Nephron (organoid): ENCODE measurements at regions not wholly inside any gene's neighbourhood (a gene's known extent, or its start where the extent isn't known, plus 50 kb on each side); places are given as distances from the start of the nearest gene placed in this dataset.

Experiments
- H3K27ac Mint-ChIP-seq, 3 experiments: 2 replicates each; pipeline ENCODE4 v1.8.0; 2020; ENCODE audit warnings: mixed read lengths in 3 of 3, mild to moderate bottlenecking in 2 of 3, moderate library complexity in 1 of 3
- H3K27me3 Mint-ChIP-seq: 2 replicates; pipeline ENCODE4 v1.8.0; 2021; ENCODE audit warnings: low read depth, mild to moderate bottlenecking, moderate library complexity, mixed read lengths
- H3K36me3 Mint-ChIP-seq: 2 replicates; pipeline ENCODE4 v1.8.0; 2020; ENCODE audit warnings: low read depth, mixed read lengths
- H3K4me1 Mint-ChIP-seq: 2 replicates; pipeline ENCODE4 v1.8.0; 2020; ENCODE audit warnings: mixed read lengths
- H3K4me3 Mint-ChIP-seq, 3 experiments: 2 replicates each; pipeline ENCODE4 v1.8.0; 2020; ENCODE audit warnings: mild to moderate bottlenecking in 3 of 3, mixed read lengths in 3 of 3, moderate library complexity in 2 of 3
- H3K9me3 Mint-ChIP-seq: 2 replicates; pipeline ENCODE4 v1.8.0; 2020; ENCODE audit warnings: mixed read lengths
- TF ChIP-seq, protein P1 (sequence below), 3 experiments: fragments of 200-600 bp; sonication (generic); IDR thresholded peaks; one replicate each; pipeline ENCODE4 v1.5.0; 2021; ENCODE audit warnings: antibody characterized with exemption in 3 of 3; ENCODE audit not compliant: unreplicated experiment in 3 of 3

DNA sequence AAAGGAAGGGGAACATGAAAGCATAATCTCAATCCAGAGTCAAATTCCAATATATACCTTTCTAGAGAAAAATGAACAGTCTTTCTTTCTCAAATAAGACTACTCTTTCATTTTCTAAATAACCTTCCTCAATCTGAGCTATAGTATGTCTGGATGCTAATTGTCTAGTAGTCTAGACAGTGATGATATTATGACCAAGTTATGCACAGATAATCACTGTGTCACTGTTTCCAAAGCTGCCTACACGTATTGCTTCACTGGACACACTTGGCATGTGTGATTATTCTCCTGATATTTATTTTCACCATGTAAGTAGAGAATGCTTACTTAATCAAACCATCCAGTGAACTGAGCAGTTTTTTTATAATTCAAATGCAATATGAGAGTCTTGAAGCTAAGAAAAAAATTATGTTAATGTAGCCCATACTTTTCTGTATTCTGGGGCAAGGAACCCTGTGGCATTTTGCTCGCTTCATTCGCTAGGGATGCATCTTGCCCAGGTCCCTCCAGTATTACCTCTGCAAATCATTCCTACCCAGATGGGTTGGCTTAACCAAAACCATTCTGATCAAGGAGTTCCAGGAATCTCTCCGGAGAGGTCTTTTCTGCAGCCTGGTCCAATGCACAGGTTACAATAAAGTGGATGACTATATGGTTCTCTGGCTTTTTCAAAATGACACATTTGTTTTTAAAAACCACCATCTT is 303.1 kb upstream of the RUNX1 start:
- Mint-ChIP-seq H3K4me3 (no peak overlapping the region), H3K27me3 (no peaks in the 10 kb centered on the region)

DNA sequence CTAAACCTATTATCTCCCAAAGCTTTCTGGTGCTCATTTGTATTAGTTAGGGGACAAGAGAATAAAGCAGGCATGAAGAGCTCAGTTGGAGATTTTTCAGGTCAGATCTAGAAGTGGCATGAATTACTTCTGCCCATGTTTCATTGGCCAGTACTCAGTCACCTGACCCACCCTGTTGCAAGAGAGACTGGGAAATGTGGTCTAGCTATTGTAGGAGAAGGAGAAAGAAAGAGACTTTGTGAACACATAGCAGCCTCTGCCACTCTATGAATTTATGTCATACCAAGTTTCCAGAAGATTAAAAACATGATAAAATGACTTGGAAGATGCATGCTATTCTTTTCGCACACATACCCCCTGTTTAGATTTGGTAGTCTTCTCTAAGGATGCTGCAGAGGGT is 302.3 kb upstream of the RUNX1 start:
- TF ChIP-seq, protein P1, sequence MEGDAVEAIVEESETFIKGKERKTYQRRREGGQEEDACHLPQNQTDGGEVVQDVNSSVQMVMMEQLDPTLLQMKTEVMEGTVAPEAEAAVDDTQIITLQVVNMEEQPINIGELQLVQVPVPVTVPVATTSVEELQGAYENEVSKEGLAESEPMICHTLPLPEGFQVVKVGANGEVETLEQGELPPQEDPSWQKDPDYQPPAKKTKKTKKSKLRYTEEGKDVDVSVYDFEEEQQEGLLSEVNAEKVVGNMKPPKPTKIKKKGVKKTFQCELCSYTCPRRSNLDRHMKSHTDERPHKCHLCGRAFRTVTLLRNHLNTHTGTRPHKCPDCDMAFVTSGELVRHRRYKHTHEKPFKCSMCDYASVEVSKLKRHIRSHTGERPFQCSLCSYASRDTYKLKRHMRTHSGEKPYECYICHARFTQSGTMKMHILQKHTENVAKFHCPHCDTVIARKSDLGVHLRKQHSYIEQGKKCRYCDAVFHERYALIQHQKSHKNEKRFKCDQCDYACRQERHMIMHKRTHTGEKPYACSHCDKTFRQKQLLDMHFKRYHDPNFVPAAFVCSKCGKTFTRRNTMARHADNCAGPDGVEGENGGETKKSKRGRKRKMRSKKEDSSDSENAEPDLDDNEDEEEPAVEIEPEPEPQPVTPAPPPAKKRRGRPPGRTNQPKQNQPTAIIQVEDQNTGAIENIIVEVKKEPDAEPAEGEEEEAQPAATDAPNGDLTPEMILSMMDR (IDR thresholded peaks at IDR 0.05; ENCODE audit: unreplicated experiment in 3 of 3): no peak
- Mint-ChIP-seq H3K36me3 (no peaks in the 10 kb centered on the region), H3K27ac (peak overlapping the region in 2 of 3 experiments; percentile 43 to 74), H3K9me3 (no peaks in the 10 kb centered on the region), H3K27me3 (peaks cover 6% of the 10 kb centered on the region), H3K4me3 (no peak overlapping the region), H3K4me1 (peaks cover 20% of the 10 kb centered on the region)

More for the DNA sequence above, 303.1 kb upstream of the RUNX1 start:
- Mint-ChIP-seq H3K27ac (peak overlapping the region in 2 of 3 experiments; percentile 43 to 74), H3K36me3 (no peaks in the 10 kb centered on the region), H3K4me1 (peaks cover 20% of the 10 kb centered on the region), H3K9me3 (no peaks in the 10 kb centered on the region)
- TF ChIP-seq, protein P1 (IDR thresholded peaks at IDR 0.05; ENCODE audit: unreplicated experiment in 3 of 3): no peak

DNA sequence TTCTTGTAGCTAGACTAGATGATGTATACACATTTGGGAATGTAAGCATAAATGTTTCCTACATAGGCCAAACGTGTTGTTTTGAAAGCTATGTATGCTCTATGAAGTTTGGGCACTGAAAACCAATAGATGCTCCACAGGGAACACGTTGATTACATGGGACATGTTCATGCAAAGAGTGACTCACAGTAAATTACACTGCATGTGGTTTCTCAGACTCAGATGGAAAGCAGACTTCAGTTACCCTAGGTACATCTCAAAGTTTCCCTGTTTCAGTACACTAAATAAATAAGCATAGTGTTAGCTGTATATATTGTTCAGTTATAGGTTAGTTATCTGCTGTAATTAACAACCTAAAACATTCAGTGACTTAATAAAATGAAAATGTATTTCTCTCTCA is 301.9 kb upstream of the RUNX1 start:
- no peaks in the 10 kb centered on the region for H3K36me3 Mint-ChIP-seq
- H3K27ac Mint-ChIP-seq: peak overlapping the region in 2 of 3 experiments; percentile 43 to 74
- H3K9me3 Mint-ChIP-seq: no peaks in the 10 kb centered on the region
- peaks cover 6% of the 10 kb centered on the region for H3K27me3 Mint-ChIP-seq
- H3K4me1 Mint-ChIP-seq: peaks cover 20% of the 10 kb centered on the region
- no peak overlapping the region for H3K4me3 Mint-ChIP-seq
- TF ChIP-seq, protein P1 (IDR thresholded peaks at IDR 0.05; ENCODE audit: unreplicated experiment in 3 of 3): no peak

DNA sequence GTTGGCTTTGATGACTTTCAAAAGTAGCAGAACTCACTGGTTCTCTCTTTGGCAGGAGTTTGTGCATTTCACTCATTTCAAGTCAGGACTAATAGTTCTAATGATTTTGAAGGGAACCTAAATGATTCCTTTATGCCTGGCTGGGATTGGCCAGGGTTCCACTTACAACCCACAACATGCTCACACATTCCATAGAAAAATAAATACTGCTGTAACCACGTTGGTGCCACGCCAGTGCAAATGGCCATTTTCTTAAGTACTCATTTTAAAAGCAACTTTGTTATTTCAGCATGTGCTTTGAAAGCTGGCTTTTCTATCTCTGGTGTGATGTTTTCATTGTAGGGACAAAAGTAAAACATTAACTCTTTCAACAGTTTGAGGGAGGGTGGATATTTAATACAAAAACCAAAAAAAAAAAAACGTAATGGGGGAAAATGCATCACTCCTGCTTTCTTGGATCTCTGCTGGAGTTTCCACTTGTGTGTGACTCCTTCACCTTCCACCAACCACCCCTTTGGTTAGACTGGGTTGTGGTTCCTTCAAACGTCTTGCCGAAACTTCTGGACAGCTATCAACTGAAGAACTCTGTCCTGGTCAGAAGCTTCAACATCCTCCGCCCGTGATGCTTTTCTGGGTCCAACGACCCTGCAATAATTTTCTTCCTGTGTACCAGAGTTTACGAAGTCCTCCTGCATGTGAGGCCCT is 300.4 kb upstream of the RUNX1 start:
- peaks cover 6% of the 10 kb centered on the region for H3K27me3 Mint-ChIP-seq
- H3K27ac Mint-ChIP-seq: no peak overlapping the region
- TF ChIP-seq, protein P1 (IDR thresholded peaks at IDR 0.05; ENCODE audit: unreplicated experiment in 3 of 3): no peak
- H3K36me3 Mint-ChIP-seq: no peaks in the 10 kb centered on the region
- no peaks in the 10 kb centered on the region for H3K9me3 Mint-ChIP-seq
- no peak overlapping the region for H3K4me3 Mint-ChIP-seq
- peaks cover 20% of the 10 kb centered on the region for H3K4me1 Mint-ChIP-seq

DNA sequence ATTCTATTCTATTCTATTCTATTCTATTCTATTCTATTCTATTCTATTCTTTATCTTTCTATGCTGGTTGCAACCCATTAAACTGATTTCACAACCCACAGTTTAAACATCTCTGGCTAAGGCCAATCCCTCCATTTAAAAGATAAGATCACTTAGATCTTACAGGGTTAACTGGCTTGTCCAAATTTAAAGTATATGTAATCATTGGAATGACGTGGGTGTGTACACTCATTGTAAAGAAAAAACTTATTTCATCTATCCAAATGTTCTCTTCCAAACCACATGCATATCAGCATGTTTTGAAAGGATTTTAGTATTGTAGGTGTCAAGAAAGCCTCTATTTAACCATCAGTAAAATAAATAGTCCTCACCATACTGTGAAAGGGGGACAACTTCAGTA is 299.6 kb upstream of the RUNX1 start:
- no peak overlapping the region for H3K4me3 Mint-ChIP-seq
- H3K36me3 Mint-ChIP-seq: no peaks in the 10 kb centered on the region
- TF ChIP-seq, protein P1 (IDR thresholded peaks at IDR 0.05; ENCODE audit: unreplicated experiment in 3 of 3): no peak
- peaks cover 20% of the 10 kb centered on the region for H3K4me1 Mint-ChIP-seq
- no peak overlapping the region for H3K27ac Mint-ChIP-seq
- no peaks in the 10 kb centered on the region for H3K9me3 Mint-ChIP-seq
- peaks cover 6% of the 10 kb centered on the region for H3K27me3 Mint-ChIP-seq
